IMR-90 (cell line): ENCODE measurements at regions not wholly inside any gene's neighbourhood (a gene's known extent, or its start where the extent isn't known, plus 50 kb on each side); places are given as distances from the start of the nearest gene placed in this dataset.

Experiments used
- ATAC-seq: fragments of 200-7000 bp; cut with Tn5 transposase; 2 replicates; pipeline ENCODE4 v1.9.1; 2020; ENCODE audit warnings: low read depth, mild to moderate bottlenecking, moderate library complexity
- BruUV-seq: library from RNA; stranded (reverse); fragments of 400-500 nt; replicated peaks from 2 replicates; lab custom pipeline; 2021; lab: Mats Ljungman, UMichigan
- CTCF ChIA-PET: fragments of 300-600 bp; formaldehyde crosslinking; extraction: SDS; loops from one replicate; lab custom pipeline; 2021; ENCODE audit warnings: antibody characterized with exemption; lab: Yijun Ruan, JAX
- POLR2A ChIA-PET: fragments of 300-600 bp; sonication (Branson Sonifier 250); formaldehyde crosslinking; loops from one replicate; lab custom pipeline; 2022; ENCODE audit warnings: antibody characterized with exemption; ENCODE audit not compliant: unreplicated experiment; lab: Charles Lee
- DNase-seq: peaks from one replicate; pipeline ENCODE4 v3.0.0; 2013
- H2AFZ ChIP-seq: replicated peaks from 2 replicates; pipeline ENCODE3; 2013; ENCODE audit warnings: low read length, mild to moderate bottlenecking; ENCODE audit not compliant: poor library complexity
- H2AK5ac ChIP-seq: 2 replicates; pipeline ENCODE4 v1.6.1; 2013; ENCODE audit warnings: low read depth, low read length, inconsistent platforms
- H2AK9ac ChIP-seq: replicated peaks from 2 replicates; pipeline ENCODE3; 2013; ENCODE audit warnings: mild to moderate bottlenecking, low read depth, low read length, moderate library complexity; ENCODE audit not compliant: poor library complexity
- H2BK120ac ChIP-seq: 2 replicates; pipeline ENCODE4 v1.6.1; 2013; ENCODE audit warnings: low read depth, low read length, inconsistent platforms
- H2BK15ac ChIP-seq: 3 replicates; pipeline ENCODE4 v1.6.1; 2013; ENCODE audit warnings: low read depth, low read length, inconsistent platforms
- H2BK20ac ChIP-seq: 2 replicates; pipeline ENCODE4 v1.6.1; 2013; ENCODE audit warnings: low read depth, mild to moderate bottlenecking, inconsistent platforms, low read length, moderate library complexity
- H2BK5ac ChIP-seq: 2 replicates; pipeline ENCODE4 v1.6.1; 2013; ENCODE audit warnings: mild to moderate bottlenecking, low read depth, low read length, inconsistent platforms; ENCODE audit not compliant: poor library complexity, severe bottlenecking
- H3K14ac ChIP-seq: replicated peaks from 2 replicates; pipeline ENCODE4 v1.6.1; 2013; ENCODE audit warnings: low read depth, low read length, inconsistent platforms
- H3K18ac ChIP-seq: 2 replicates; pipeline ENCODE4 v1.6.1; 2013; ENCODE audit warnings: low read depth, low read length, control low read depth
- H3K23ac ChIP-seq: 2 replicates; pipeline ENCODE4 v1.6.1; 2013; ENCODE audit warnings: low read depth, low read length, inconsistent platforms
- H3K27ac ChIP-seq: 2 replicates; pipeline ENCODE4 v1.5.1; 2013; ENCODE audit warnings: mild to moderate bottlenecking, control low read depth, low read length; ENCODE audit not compliant: insufficient read depth
- H3K27me3 ChIP-seq: 2 replicates; pipeline ENCODE4 v1.6.1; 2013; ENCODE audit warnings: low read length; ENCODE audit not compliant: control insufficient read depth, insufficient read depth
- H3K36me3 ChIP-seq: 2 replicates; pipeline ENCODE4 v1.6.1; 2013; ENCODE audit warnings: low read length, mixed read lengths; ENCODE audit not compliant: control insufficient read depth, insufficient read depth
- H3K4ac ChIP-seq: 2 replicates; pipeline ENCODE4 v1.6.1; 2013; ENCODE audit warnings: low read depth, low read length, inconsistent platforms
- H3K4me1 ChIP-seq: 2 replicates; pipeline ENCODE4 v1.6.1; 2013; ENCODE audit warnings: low read length, mixed read lengths; ENCODE audit not compliant: control insufficient read depth, insufficient read depth
- H3K4me2 ChIP-seq: 2 replicates; pipeline ENCODE4 v1.6.1; 2013; ENCODE audit warnings: low read depth, mild to moderate bottlenecking, control low read depth, low read length, moderate library complexity
- H3K4me3 ChIP-seq: 2 replicates; pipeline ENCODE4 v1.5.1; 2013; ENCODE audit warnings: low read depth, mild to moderate bottlenecking, control low read depth, low read length, moderate library complexity; ENCODE audit not compliant: insufficient read depth
- H3K56ac ChIP-seq: 2 replicates; pipeline ENCODE4 v1.6.1; 2013; ENCODE audit warnings: low read length, inconsistent platforms; ENCODE audit not compliant: insufficient read depth; ENCODE audit errors: extremely low read depth
- H3K79me1 ChIP-seq, 2 experiments: 2 replicates each; pipeline ENCODE4 v1.6.1; 2013; ENCODE audit warnings: low read length in 2 of 2, inconsistent platforms in 1 of 2, low read depth in 1 of 2
- H3K9ac ChIP-seq: 2 replicates; pipeline ENCODE4 v1.6.1; 2013; ENCODE audit warnings: low read depth, low read length, control low read depth
- H3K9me1 ChIP-seq: 2 replicates; pipeline ENCODE4 v1.6.1; 2013; ENCODE audit warnings: low read length, inconsistent platforms; ENCODE audit not compliant: insufficient read depth
- H3K9me3 ChIP-seq: 2 replicates; pipeline ENCODE4 v1.6.1; 2013; ENCODE audit warnings: low read length; ENCODE audit not compliant: control insufficient read depth, insufficient read depth
- H4K20me1 ChIP-seq: 2 replicates; pipeline ENCODE4 v1.6.1; 2013; ENCODE audit warnings: low read length, inconsistent platforms; ENCODE audit not compliant: insufficient read depth
- H4K5ac ChIP-seq: 2 replicates; pipeline ENCODE4 v1.6.1; 2013; ENCODE audit warnings: mild to moderate bottlenecking, low read depth, low read length, control low read depth
- H4K8ac ChIP-seq, 2 experiments: 2 replicates each; pipeline ENCODE4 v1.6.1; 2013; ENCODE audit warnings: low read depth in 2 of 2, low read length in 2 of 2, control low read depth in 1 of 2, inconsistent platforms in 1 of 2
- H4K91ac ChIP-seq: 2 replicates; pipeline ENCODE4 v1.6.1; 2013; ENCODE audit warnings: low read depth, low read length, inconsistent platforms; ENCODE audit not compliant: insufficient read depth
- BHLHE40 ChIP-seq: fragments of 150-350 bp; IDR thresholded peaks from 2 replicates; pipeline ENCODE4 v1.6.1; 2016; ENCODE audit warnings: mild to moderate bottlenecking, low read depth, low read length
- CEBPB ChIP-seq: IDR thresholded peaks from 2 replicates; pipeline ENCODE4 v1.6.1; 2012; ENCODE audit warnings: low read depth, low read length, improper control_type of control experiment
- CHD1 ChIP-seq: IDR thresholded peaks from 2 replicates; pipeline ENCODE4 v1.6.1; 2012; ENCODE audit warnings: low read depth, low read length, improper control_type of control experiment
- CTCF ChIP-seq: conservative IDR thresholded peaks from 2 replicates; pipeline ENCODE4 v1.5.1; 2012; ENCODE audit warnings: mild to moderate bottlenecking, low read depth, low read length, improper control_type of control experiment
- FOS ChIP-seq: fragments of 150-350 bp; IDR thresholded peaks from 2 replicates; pipeline ENCODE4 v1.6.1; 2016; ENCODE audit warnings: low read depth, low read length
- MAFK ChIP-seq: IDR thresholded peaks from 2 replicates; pipeline ENCODE4 v1.6.1; 2012; ENCODE audit warnings: low read depth, low read length, improper control_type of control experiment
- MAZ ChIP-seq: IDR thresholded peaks from 2 replicates; pipeline ENCODE4 v1.6.1; 2012; ENCODE audit warnings: low read depth, mild to moderate bottlenecking, low read length, improper control_type of control experiment, moderate library complexity, borderline replicate concordance
- MXI1 ChIP-seq: IDR thresholded peaks from 2 replicates; pipeline ENCODE4 v1.6.1; 2012; ENCODE audit warnings: low read depth, mild to moderate bottlenecking, low read length, moderate library complexity, borderline replicate concordance
- NFE2L2 ChIP-seq: fragments of 150-350 bp; IDR thresholded peaks from 2 replicates; pipeline ENCODE4 v1.6.1; 2016; ENCODE audit warnings: low read depth, mild to moderate bottlenecking, low read length
- POLR2A ChIP-seq: IDR thresholded peaks from 2 replicates; pipeline ENCODE4 v1.6.1; 2012; ENCODE audit warnings: mild to moderate bottlenecking, low read depth, low read length
- RAD21 ChIP-seq: IDR thresholded peaks from 2 replicates; pipeline ENCODE4 v1.6.1; 2012; ENCODE audit warnings: low read length, improper control_type of control experiment
- RCOR1 ChIP-seq: IDR thresholded peaks from 2 replicates; pipeline ENCODE4 v1.6.1; 2012; ENCODE audit warnings: mild to moderate bottlenecking, low read length, improper control_type of control experiment; ENCODE audit not compliant: insufficient replicate concordance
- RFX5 ChIP-seq: IDR thresholded peaks from 2 replicates; pipeline ENCODE4 v1.8.0; 2012; ENCODE audit warnings: low read depth, mild to moderate bottlenecking, low read length, moderate library complexity
- SMC3 ChIP-seq: fragments of 150-350 bp; IDR thresholded peaks from 2 replicates; pipeline ENCODE4 v1.6.1; 2016; ENCODE audit warnings: low read depth, mild to moderate bottlenecking, antibody characterized with exemption, low read length, moderate library complexity
- WGBS, 2 experiments: methylation state at CpG; one replicate each; pipeline versions ENCODE4 v1.1.5 to v1.1.7; 2013; ENCODE audit warnings: missing lambda C conversion rate in 2 of 2; ENCODE audit not compliant: insufficient read length in 1 of 2; ENCODE audit errors: extremely low coverage in 2 of 2; 5-methylcytosine and 5-hydroxymethylcytosine counted together
- dilution Hi-C: fragments of 300-500 bp; cut with HindIII; formaldehyde crosslinking; loops from one replicate; pipeline ENCODE4 v1.14.3; 2018; ENCODE audit warnings: low sequenced_read_pairs; ENCODE audit not compliant: unreplicated experiment
- in situ Hi-C: fragments of 300-500 bp; cut with MboI; formaldehyde crosslinking; loops from 3 replicates; pipeline ENCODE4 v1.14.3; 2019; ENCODE audit warnings: low sequenced_read_pairs, inconsistent platforms, mixed read lengths
- intact Hi-C: fragments of 100-400 bp; cut with micrococcal nuclease; formaldehyde crosslinking; loops from 2 replicates; pipeline ENCODE4 v1.10.0; 2022
- TF ChIP-seq, protein P1 (sequence below): fragments of 150-350 bp; IDR thresholded peaks from 2 replicates; pipeline ENCODE4 v1.6.1; 2016; ENCODE audit warnings: low read depth, mild to moderate bottlenecking, low read length, moderate library complexity, borderline replicate concordance
- TF ChIP-seq, protein P2 (sequence below): fragments of 150-350 bp; IDR thresholded peaks from 2 replicates; pipeline ENCODE4 v1.6.1; 2017; ENCODE audit warnings: mild to moderate bottlenecking, antibody characterized with exemption, low read length, low read depth

GRCh38 chr2:160608599-160608998 is 115.0 kb upstream of the RBMS1 start:
- Histone ChIP-seq H3K27me3 (no peaks in the 10 kb centered on the region), H3K56ac (no peak overlapping the region), H3K4ac (no peak overlapping the region), H2BK120ac (no peak overlapping the region), H3K27ac (no peak overlapping the region), H2AK9ac (no peak overlapping the region), H3K36me3 (no peaks in the 10 kb centered on the region), H3K4me1 (peaks cover 3% of the 10 kb centered on the region; the same call in 1 of the 2 replicates), H4K91ac (no peak overlapping the region), H4K20me1 (no peaks in the 10 kb centered on the region), H3K4me2 (no peak overlapping the region), H2BK5ac (no peak overlapping the region), H3K4me3 (no peak overlapping the region), H4K8ac (no peak overlapping the region), H2AFZ (no peak overlapping the region), H2AK5ac (no peak overlapping the region), H3K18ac (no peak overlapping the region), H3K14ac (no peak overlapping the region), H2BK20ac (no peak overlapping the region), H3K9ac (no peak overlapping the region), H3K9me3 (no peaks in the 10 kb centered on the region), H3K79me1 (no peaks in the 10 kb centered on the region), H3K9me1 (no peaks in the 10 kb centered on the region; the same call in 1 of the 2 replicates), H4K5ac (no peak overlapping the region), H3K23ac (no peak overlapping the region), H2BK15ac (no peak overlapping the region)
- POLR2A ChIA-PET = no interaction called here
- in situ Hi-C loops (no loop called here), intact Hi-C loops (no loop called here), dilution Hi-C loops (no loop called here)
- DNase-seq = no peak
- ATAC-seq = no peak
- no CpG with 5 or more reads among the region's 1 CpG for WGBS, 2 experiments
- TF ChIP-seq CTCF (no peak), CEBPB (no peak), BHLHE40 (no peak), NFE2L2 (no peak), RCOR1 (no peak), MXI1 (no peak), SMC3 (no peak), CHD1 (no peak), RAD21 (no peak), FOS (no peak), RFX5 (no peak), POLR2A (no peak), MAZ (no peak), MAFK (no peak)
- TF ChIP-seq, protein P1, sequence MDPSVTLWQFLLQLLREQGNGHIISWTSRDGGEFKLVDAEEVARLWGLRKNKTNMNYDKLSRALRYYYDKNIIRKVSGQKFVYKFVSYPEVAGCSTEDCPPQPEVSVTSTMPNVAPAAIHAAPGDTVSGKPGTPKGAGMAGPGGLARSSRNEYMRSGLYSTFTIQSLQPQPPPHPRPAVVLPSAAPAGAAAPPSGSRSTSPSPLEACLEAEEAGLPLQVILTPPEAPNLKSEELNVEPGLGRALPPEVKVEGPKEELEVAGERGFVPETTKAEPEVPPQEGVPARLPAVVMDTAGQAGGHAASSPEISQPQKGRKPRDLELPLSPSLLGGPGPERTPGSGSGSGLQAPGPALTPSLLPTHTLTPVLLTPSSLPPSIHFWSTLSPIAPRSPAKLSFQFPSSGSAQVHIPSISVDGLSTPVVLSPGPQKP = no peak
- TF ChIP-seq, protein P2, sequence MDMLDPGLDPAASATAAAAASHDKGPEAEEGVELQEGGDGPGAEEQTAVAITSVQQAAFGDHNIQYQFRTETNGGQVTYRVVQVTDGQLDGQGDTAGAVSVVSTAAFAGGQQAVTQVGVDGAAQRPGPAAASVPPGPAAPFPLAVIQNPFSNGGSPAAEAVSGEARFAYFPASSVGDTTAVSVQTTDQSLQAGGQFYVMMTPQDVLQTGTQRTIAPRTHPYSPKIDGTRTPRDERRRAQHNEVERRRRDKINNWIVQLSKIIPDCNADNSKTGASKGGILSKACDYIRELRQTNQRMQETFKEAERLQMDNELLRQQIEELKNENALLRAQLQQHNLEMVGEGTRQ = no peak
- CTCF ChIA-PET = no interaction called here
- no TSS peak for BruUV-seq
